Endothelial cell of umbilical vein (primary cell): ENCODE measurements at regions not wholly inside any gene's neighbourhood (a gene's known extent, or its start where the extent isn't known, plus 50 kb on each side); places are given as distances from the start of the nearest gene placed in this dataset.

ENCODE experiments used
- FOS ChIP-seq: IDR thresholded peaks from 2 replicates; pipeline ENCODE4 v1.6.1; 2011; ENCODE audit warnings: mild to moderate bottlenecking, low read length, moderate library complexity, borderline replicate concordance; ENCODE audit not compliant: insufficient read depth
- JUN ChIP-seq: IDR thresholded peaks from 2 replicates; pipeline ENCODE4 v1.6.1; 2011; ENCODE audit warnings: borderline replicate concordance, low read depth; ENCODE audit not compliant: insufficient read length, insufficient read depth
- POLR2A ChIP-seq: IDR thresholded peaks from 2 replicates; pipeline ENCODE4 v1.6.1; 2012; ENCODE audit warnings: low read depth, mild to moderate bottlenecking, control low read depth, low read length
- POLR2AphosphoS5 ChIP-seq: IDR thresholded peaks from 2 replicates; pipeline ENCODE4 v1.6.1; 2012; ENCODE audit warnings: low read depth, mild to moderate bottlenecking, control low read depth, low read length, moderate library complexity; ENCODE audit not compliant: insufficient read depth
- TF ChIP-seq, protein P1 (sequence below), 2 donors: IDR thresholded peaks; 1 replicate in 1 of 2; 2 replicates in 1 of 2; pipeline ENCODE4 v1.5.1; 2011; ENCODE audit warnings: low read length in 2 of 2, mild to moderate bottlenecking in 2 of 2, moderate library complexity in 2 of 2, control low read depth in 1 of 2, inconsistent platforms in 1 of 2, low read depth in 1 of 2; ENCODE audit not compliant: insufficient read depth in 1 of 2; ENCODE audit errors: extremely low read depth in 1 of 2

DNA sequence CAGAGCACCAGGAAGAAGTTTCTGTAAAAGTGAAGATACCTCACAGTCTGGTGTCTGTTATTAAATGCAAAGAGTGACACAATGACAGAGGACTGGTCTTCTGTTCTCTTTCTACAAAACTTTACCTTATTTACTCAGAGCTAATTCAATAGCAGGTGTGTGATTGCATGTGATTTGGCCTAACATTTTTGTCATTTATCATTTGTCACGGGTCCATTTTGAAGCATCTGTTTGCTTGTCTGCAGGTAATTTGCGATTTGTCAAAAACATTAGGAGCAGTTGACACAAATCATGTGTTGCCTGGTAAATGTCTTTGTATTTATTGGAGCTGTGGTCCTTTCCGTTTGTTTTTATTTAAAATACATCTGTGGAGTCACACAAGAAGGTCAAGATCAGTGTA, 1232.4 kb downstream of the STIM2 start:
- TF ChIP-seq, protein P1, sequence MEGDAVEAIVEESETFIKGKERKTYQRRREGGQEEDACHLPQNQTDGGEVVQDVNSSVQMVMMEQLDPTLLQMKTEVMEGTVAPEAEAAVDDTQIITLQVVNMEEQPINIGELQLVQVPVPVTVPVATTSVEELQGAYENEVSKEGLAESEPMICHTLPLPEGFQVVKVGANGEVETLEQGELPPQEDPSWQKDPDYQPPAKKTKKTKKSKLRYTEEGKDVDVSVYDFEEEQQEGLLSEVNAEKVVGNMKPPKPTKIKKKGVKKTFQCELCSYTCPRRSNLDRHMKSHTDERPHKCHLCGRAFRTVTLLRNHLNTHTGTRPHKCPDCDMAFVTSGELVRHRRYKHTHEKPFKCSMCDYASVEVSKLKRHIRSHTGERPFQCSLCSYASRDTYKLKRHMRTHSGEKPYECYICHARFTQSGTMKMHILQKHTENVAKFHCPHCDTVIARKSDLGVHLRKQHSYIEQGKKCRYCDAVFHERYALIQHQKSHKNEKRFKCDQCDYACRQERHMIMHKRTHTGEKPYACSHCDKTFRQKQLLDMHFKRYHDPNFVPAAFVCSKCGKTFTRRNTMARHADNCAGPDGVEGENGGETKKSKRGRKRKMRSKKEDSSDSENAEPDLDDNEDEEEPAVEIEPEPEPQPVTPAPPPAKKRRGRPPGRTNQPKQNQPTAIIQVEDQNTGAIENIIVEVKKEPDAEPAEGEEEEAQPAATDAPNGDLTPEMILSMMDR (IDR thresholded peaks at IDR 0.05; ENCODE audit: extremely low read depth in 1 of 2, insufficient read depth in 1 of 2, low read depth in 1 of 2, low read length in 2 of 2): no peak
- TF ChIP-seq FOS (no peak), POLR2AphosphoS5 (no peak), POLR2A (no peak), JUN (no peak)
